Prostate gland (tissue), 2 donors: ENCODE measurements at regions not wholly inside any gene's neighbourhood (a gene's known extent, or its start where the extent isn't known, plus 50 kb on each side); places are given as distances from the start of the nearest gene placed in this dataset.

Experiments
- DNase-seq: peaks from one replicate; pipeline ENCODE4 v3.0.0-alpha.2; 2019; ENCODE audit warnings: low spot score
- H3K27ac ChIP-seq, 2 donors: fragments of 200-600 bp; sonication (generic); 2 replicates each; pipeline ENCODE4 v1.5.1; 2017 to 2019
- H3K27me3 ChIP-seq: fragments of 200-600 bp; sonication (generic); replicated peaks from 2 replicates; pipeline ENCODE4 v1.5.1; 2019; ENCODE audit not compliant: insufficient read depth
- H3K36me3 ChIP-seq, 2 donors: fragments of 200-600 bp; sonication (generic); 1 replicate in 1 of 2; 2 replicates in 1 of 2; pipeline versions ENCODE4 v1.5.1 to v1.8.1; 2017 to 2019
- H3K4me1 ChIP-seq: fragments of 200-600 bp; sonication (generic); replicated peaks from 2 replicates; pipeline ENCODE4 v1.5.1; 2019
- H3K4me3 ChIP-seq, 2 donors: fragments of 200-600 bp; sonication (generic); 2 replicates each; pipeline ENCODE4 v1.5.1; 2017 to 2019
- H3K9me3 ChIP-seq: fragments of 200-600 bp; sonication (generic); 2 replicates; pipeline ENCODE4 v1.5.1; 2017
- CTCF ChIP-seq, 4 experiments: fragments of 200-600 bp in 2 of 4; fragments of 450-650 bp in 2 of 4; sonication (generic) in 2 of 4; IDR thresholded peaks; 1 replicate in 3 of 4; 2 replicates in 1 of 4; pipeline ENCODE4 v1.5.1; 2016 to 2019; ENCODE audit warnings: antibody characterized with exemption in 4 of 4, mild to moderate bottlenecking in 2 of 4, moderate library complexity in 2 of 4
- POLR2A ChIP-seq: fragments of 450-650 bp; IDR thresholded peaks from one replicate; pipeline ENCODE4 v1.6.1; 2016; ENCODE audit warnings: antibody characterized with exemption, mild to moderate bottlenecking
- POLR2AphosphoS5 ChIP-seq: sonication (generic); formaldehyde crosslinking; IDR thresholded peaks from one replicate; pipeline ENCODE4 v1.6.1; 2017; ENCODE audit warnings: antibody characterized with exemption
- WGBS: methylation state at CpG from one replicate; pipeline ENCODE4 v1.1.5; 2018; 5-methylcytosine and 5-hydroxymethylcytosine counted together
- intact Hi-C: fragments of 100-400 bp; cut with DNase I; formaldehyde crosslinking; loops from one replicate; pipeline ENCODE4 v1.14.2; 2022

- Histone ChIP-seq H3K4me3 (no peak overlapping the region), H3K9me3 (no peaks in the 10 kb centered on the region), H3K27me3 (no peaks in the 10 kb centered on the region), H3K27ac (no peak overlapping the region), H3K4me1 (no peaks in the 10 kb centered on the region), H3K36me3 (no peaks in the 10 kb centered on the region)
- WGBS = 73% methylated on average over 2 of the region's 2 CpGs
- DNase-seq = no peak
- intact Hi-C loops = no loop called here
- TF ChIP-seq CTCF (IDR thresholded peaks at IDR 0.05) (no peak), POLR2AphosphoS5 (no peak), POLR2A (no peak)
These were observed 157.4 kb downstream of the GATB start for GRCh38 chr4:151603377-151603776.

GRCh38 chr4:151604238-151604637 lies 156.6 kb downstream of the GATB start:
- peak in 3 of 4 experiments; percentile 12 to 39 (median 37) for TF ChIP-seq CTCF (IDR thresholded peaks at IDR 0.05)
- no peak for TF ChIP-seq POLR2AphosphoS5
- TF ChIP-seq POLR2A = no peak
- intact Hi-C loops = no loop called here
- H3K9me3 ChIP-seq = no peaks in the 10 kb centered on the region
- DNase-seq = no peak
- no peaks in the 10 kb centered on the region for H3K36me3 ChIP-seq
- H3K4me1 ChIP-seq = no peaks in the 10 kb centered on the region
- 89% methylated on average over 5 of the region's 5 CpGs for WGBS
- no peak overlapping the region for H3K4me3 ChIP-seq
- no peak overlapping the region for H3K27ac ChIP-seq
- no peaks in the 10 kb centered on the region for H3K27me3 ChIP-seq

GRCh38 chr4:151605215-151605614 lies 155.6 kb downstream of the GATB start:
- Histone ChIP-seq H3K27me3 (no peaks in the 10 kb centered on the region), H3K9me3 (no peaks in the 10 kb centered on the region), H3K36me3 (no peaks in the 10 kb centered on the region), H3K4me1 (no peaks in the 10 kb centered on the region), H3K4me3 (no peak overlapping the region), H3K27ac (no peak overlapping the region)
- intact Hi-C loops = no loop called here
- TF ChIP-seq POLR2A = no peak
- TF ChIP-seq POLR2AphosphoS5 = no peak
- TF ChIP-seq CTCF (IDR thresholded peaks at IDR 0.05) = no peak
- no peak for DNase-seq
- WGBS = 68% methylated on average over 2 of the region's 2 CpGs

GRCh38 chr4:151606061-151606460 lies 154.7 kb downstream of the GATB start:
- Histone ChIP-seq H3K9me3 (no peaks in the 10 kb centered on the region), H3K27me3 (no peaks in the 10 kb centered on the region), H3K36me3 (no peaks in the 10 kb centered on the region), H3K27ac (no peak overlapping the region), H3K4me1 (no peaks in the 10 kb centered on the region), H3K4me3 (no peak overlapping the region)
- DNase-seq = no peak
- TF ChIP-seq CTCF (IDR thresholded peaks at IDR 0.05) (no peak), POLR2A (no peak), POLR2AphosphoS5 (no peak)
- intact Hi-C loops = no loop called here
- 70% methylated on average over 5 of the region's 5 CpGs for WGBS

GRCh38 chr4:151610229-151610628 lies 150.6 kb downstream of the GATB start:
- H3K27me3 ChIP-seq = no peaks in the 10 kb centered on the region
- no peak overlapping the region for H3K27ac ChIP-seq
- intact Hi-C loops = no loop called here
- no peak overlapping the region for H3K4me3 ChIP-seq
- TF ChIP-seq POLR2A = no peak
- TF ChIP-seq CTCF (IDR thresholded peaks at IDR 0.05) = no peak
- TF ChIP-seq POLR2AphosphoS5 = no peak
- H3K4me1 ChIP-seq = no peaks in the 10 kb centered on the region
- no peaks in the 10 kb centered on the region for H3K36me3 ChIP-seq
- DNase-seq = no peak
- no peaks in the 10 kb centered on the region for H3K9me3 ChIP-seq
